ENCODE measurements at regions not wholly inside any gene's neighbourhood (a gene's known extent, or its start where the extent isn't known, plus 50 kb on each side); places are given as distances from the start of the nearest gene placed in this dataset.

GRCh38 chr9:11233696-11234095 is 620.9 kb upstream of the PTPRD start:
- Histone ChIP-seq H2BK120ac (ENCODE audit: low read depth, low read length) (no peak overlapping the region), H3K56ac (ENCODE audit: extremely low read depth, insufficient read depth, low read length) (no peak overlapping the region), H2BK20ac (ENCODE audit: low read depth, low read length) (no peak overlapping the region), H3K9me1 (ENCODE audit: insufficient read depth, low read length) (no peaks in the 10 kb centered on the region), H3K4ac (ENCODE audit: low read depth, low read length) (no peak overlapping the region), H3K4me3 (ENCODE audit: insufficient read depth, low read depth, low read length) (no peak overlapping the region), H4K91ac (ENCODE audit: insufficient read depth, low read depth, low read length) (no peak overlapping the region), H2AK9ac (replicated peaks; ENCODE audit: low read depth, low read length, poor library complexity) (no peak overlapping the region), H3K4me1 (ENCODE audit: control insufficient read depth, insufficient read depth, low read length) (no peaks in the 10 kb centered on the region), H2AFZ (replicated peaks; ENCODE audit: low read length, poor library complexity) (no peak overlapping the region), H3K14ac (replicated peaks; ENCODE audit: low read depth, low read length) (no peak overlapping the region), H2BK15ac (ENCODE audit: low read depth, low read length) (no peak overlapping the region), H3K79me1 (ENCODE audit: low read depth in 1 of 2, low read length in 2 of 2) (no peaks in the 10 kb centered on the region), H2BK5ac (ENCODE audit: low read depth, low read length, poor library complexity, severe bottlenecking) (no peak overlapping the region), H4K5ac (ENCODE audit: low read depth, low read length) (no peak overlapping the region), H2AK5ac (ENCODE audit: low read depth, low read length) (no peak overlapping the region), H3K36me3 (ENCODE audit: control insufficient read depth, insufficient read depth, low read length) (no peaks in the 10 kb centered on the region), H3K18ac (ENCODE audit: low read depth, low read length) (no peak overlapping the region), H3K4me2 (ENCODE audit: low read depth, low read length) (no peak overlapping the region), H4K20me1 (ENCODE audit: insufficient read depth, low read length) (no peaks in the 10 kb centered on the region), H3K9ac (ENCODE audit: low read depth, low read length) (no peak overlapping the region), H3K9me3 (ENCODE audit: control insufficient read depth, insufficient read depth, low read length) (peaks cover 4% of the 10 kb centered on the region; the same call in 1 of the 2 replicates), H3K27ac (ENCODE audit: insufficient read depth, low read length) (no peak overlapping the region), H4K8ac (ENCODE audit: low read depth in 2 of 2, low read length in 2 of 2) (no peak overlapping the region), H3K23ac (ENCODE audit: low read depth, low read length) (no peak overlapping the region), H3K27me3 (ENCODE audit: control insufficient read depth, insufficient read depth, low read length) (no peaks in the 10 kb centered on the region)
- no CpG with 5 or more reads among the region's 1 CpG for WGBS, 2 experiments (ENCODE audit: extremely low coverage in 2 of 2, insufficient read length in 1 of 2)
- BruUV-seq (replicated peaks): no TSS peak
- CTCF ChIA-PET: no interaction called here
- TF ChIP-seq RCOR1 (IDR thresholded peaks at IDR 0.05; ENCODE audit: insufficient replicate concordance, low read length) (no peak), BHLHE40 (IDR thresholded peaks at IDR 0.05; ENCODE audit: low read depth, low read length) (no peak), CEBPB (IDR thresholded peaks at IDR 0.05; ENCODE audit: low read depth, low read length) (no peak), CTCF (conservative IDR thresholded peaks at IDR 0.05; ENCODE audit: low read depth, low read length) (no peak), USF2 (IDR thresholded peaks at IDR 0.05; ENCODE audit: low read depth, low read length) (no peak), ELK1 (IDR thresholded peaks at IDR 0.05; ENCODE audit: borderline replicate concordance, low read depth, low read length) (no peak), FOS (IDR thresholded peaks at IDR 0.05; ENCODE audit: low read depth, low read length) (no peak), SMC3 (IDR thresholded peaks at IDR 0.05; ENCODE audit: low read depth, low read length) (no peak), CHD1 (IDR thresholded peaks at IDR 0.05; ENCODE audit: low read depth, low read length) (no peak), NFE2L2 (IDR thresholded peaks at IDR 0.05; ENCODE audit: low read depth, low read length) (no peak), MXI1 (IDR thresholded peaks at IDR 0.05; ENCODE audit: borderline replicate concordance, low read depth, low read length) (no peak)
- ATAC-seq (ENCODE audit: low read depth) (no peak), DNase-seq (no peak)
- POLR2A ChIA-PET (ENCODE audit: unreplicated experiment): no interaction called here
- in situ Hi-C loops (cut with MboI; ENCODE audit: low sequenced_read_pairs): no loop called here
- dilution Hi-C loops (cut with HindIII; ENCODE audit: low sequenced_read_pairs, unreplicated experiment): no loop called here
- intact Hi-C loops (cut with micrococcal nuclease): no loop called here

Measured in IMR-90 (cell line).